ENCODE measurements at regions not wholly inside any gene's neighbourhood (a gene's known extent, or its start where the extent isn't known, plus 50 kb on each side); places are given as distances from the start of the nearest gene placed in this dataset.
"Not testable (repeated sequence)": the region's sequence is repeated elsewhere in the genome, so short reads cannot be mapped to it uniquely, and the experiment has no call there.

- no peak for DNase-seq
These were observed 394.5 kb downstream of the SPATA31D1 start for GRCh38 chr9:82382887-82383616.

GRCh38 chr9:82385633-82386032 is 397.1 kb downstream of the SPATA31D1 start:
- DNase-seq, result no peak

GRCh38 chr9:82397534-82397933 is 409.0 kb downstream of the SPATA31D1 start:
- DNase-seq, result no peak

- peak; percentile 12 to 46 (median 24) for DNase-seq
These were observed 415.8 kb downstream of the SPATA31D1 start for GRCh38 chr9:82404196-82404870.

DNA sequence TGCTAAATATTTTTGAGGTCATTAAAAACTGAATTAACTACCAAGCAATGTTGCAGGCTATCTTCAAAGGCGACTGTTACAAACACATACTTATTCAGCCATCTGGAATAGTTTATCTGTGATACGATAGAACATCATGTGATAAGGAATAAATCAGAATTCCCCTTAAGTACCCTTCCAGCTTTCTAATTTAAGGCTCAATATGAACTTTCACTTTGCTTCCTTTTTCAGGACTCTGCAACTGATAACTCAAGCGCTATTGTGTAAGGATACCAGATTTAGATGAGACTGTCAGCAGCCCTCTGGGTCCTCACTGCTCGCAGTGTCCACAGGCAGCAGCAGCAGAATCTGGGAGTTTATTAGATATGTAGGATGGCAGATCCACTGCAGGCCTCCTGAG is 416.3 kb downstream of the SPATA31D1 start:
- DNase-seq, result peak; percentile 10 to 46 (median 16)

- no peak for DNase-seq
These were observed 418.0 kb downstream of the SPATA31D1 start for GRCh38 chr9:82406456-82407085.

GRCh38 chr9:82410306-82410705 is 421.7 kb downstream of the SPATA31D1 start:
- DNase-seq, result no peak

GRCh38 chr9:82410866-82411265 is 422.3 kb downstream of the SPATA31D1 start:
- DNase-seq, result no peak

GRCh38 chr9:82412586-82413305 is 424.2 kb downstream of the SPATA31D1 start:
- DNase-seq, result no peak

DNA sequence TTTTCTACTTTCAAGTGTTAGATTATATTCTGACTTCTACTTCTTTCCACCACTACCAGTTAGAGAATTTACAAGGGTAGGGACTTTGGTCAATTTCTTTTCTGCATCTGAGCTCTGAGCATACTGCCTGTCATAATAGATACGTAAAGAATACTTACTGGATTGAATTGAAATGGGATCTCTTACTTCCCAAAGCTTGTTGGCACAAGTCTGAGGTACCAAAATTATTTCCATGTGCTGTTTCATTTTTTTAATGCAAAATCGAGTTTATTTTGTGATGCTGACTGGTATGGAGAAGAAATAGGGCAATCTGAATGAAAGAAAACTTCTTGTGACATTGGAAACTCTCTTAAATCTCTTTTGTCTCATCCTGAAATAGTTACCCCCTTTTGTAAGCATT is 428.9 kb downstream of the SPATA31D1 start:
- no peak for DNase-seq

DNA sequence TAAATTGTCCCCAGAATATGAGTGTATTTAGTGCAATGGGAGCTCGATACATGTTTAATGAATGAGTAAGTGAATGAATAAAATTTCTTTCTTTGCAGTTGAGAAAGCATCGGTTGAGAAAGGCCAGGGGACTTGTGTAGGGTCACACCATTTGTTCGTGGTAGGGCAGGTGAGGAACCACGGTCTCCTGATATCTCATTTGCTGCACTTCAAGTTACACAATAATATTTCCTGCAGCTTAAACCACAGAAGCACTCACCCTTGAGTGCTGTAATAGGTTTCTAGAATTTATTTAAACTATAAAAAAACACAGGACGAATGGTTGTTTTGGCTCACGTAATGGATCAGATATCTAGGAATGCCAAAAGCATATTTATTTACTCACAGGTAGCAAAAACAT is 429.8 kb downstream of the SPATA31D1 start:
- DNase-seq, result no peak

DNA sequence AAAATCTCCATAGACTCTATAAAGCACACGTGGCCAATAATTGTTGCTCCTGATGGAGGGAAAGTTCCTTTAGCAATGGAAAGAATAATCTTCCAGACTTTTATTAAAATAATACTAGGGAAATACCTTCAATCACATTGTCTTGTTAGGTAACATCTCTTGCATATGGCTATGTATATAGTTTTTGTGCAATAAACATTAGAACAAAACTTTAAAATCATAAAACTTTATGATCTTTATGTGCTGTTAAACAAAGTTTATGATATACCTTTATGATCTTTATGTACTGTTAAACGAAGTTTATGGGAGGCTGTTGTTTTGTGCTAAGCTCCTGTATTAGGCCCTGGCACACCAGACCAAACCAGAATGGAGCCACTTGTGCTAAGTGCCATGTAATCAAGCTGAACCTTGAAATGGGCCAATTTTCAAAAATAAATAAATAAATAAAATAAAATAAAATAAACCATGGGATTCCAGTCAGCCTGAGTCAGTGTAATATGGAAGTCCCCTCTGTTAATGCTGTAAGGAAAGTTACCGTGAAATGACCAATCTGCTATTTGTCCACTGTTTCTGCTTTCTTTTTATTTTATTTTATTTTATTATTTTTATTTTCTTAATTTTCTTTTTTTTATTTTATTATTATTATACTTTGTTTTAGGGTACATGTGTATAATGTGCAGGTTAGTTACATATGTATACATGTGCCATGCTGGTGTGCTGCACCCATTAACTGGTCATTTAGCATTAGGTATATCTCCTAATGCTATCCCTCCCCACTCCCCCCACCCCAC is 431.3 kb downstream of the SPATA31D1 start:
- no peak for DNase-seq

DNA sequence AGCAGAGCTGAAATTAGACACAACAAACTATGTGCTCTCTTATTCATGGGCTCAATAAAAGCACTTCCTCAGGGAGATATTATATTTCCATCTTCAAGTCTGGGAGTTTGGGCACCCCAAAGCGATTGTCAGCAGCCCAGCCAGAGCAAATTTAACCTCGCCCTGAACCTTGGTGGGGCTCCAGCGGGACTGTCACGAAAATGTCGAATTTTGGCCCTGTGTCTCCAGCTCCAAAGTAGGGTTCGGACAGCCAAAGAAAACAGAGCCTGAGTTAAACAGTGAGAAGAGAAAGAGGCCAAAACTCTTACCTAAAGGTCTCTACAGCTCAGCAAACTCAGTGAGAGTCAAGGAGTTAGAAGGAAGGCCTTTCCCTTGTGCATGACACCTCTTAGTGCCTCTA is 432.9 kb downstream of the SPATA31D1 start:
- DNase-seq, result peak in 2 of 3 donors; percentile 18 to 59

DNA sequence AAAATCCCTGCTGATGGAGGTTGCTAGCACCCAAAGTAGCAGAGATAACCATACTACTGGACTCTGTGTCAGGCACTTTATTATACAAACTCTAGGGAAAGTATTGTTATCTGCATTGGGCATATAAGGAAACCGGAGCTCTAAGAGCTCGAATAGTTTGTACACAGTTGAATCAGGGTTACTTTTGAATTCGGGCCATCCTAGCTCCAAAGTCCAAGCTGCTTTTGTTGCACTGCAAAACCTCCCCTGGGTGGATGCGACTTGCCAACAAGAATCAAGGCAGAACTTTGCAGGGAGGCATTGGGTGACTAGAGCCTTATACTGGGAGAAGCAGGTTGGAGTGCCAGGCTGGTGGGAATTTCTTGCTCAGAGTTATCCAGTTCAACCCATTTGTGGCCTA is 435.1 kb downstream of the SPATA31D1 start:
- no peak for DNase-seq

GRCh38 chr9:82424599-82425120 is 436.1 kb downstream of the SPATA31D1 start:
- DNase-seq, result no peak

DNA sequence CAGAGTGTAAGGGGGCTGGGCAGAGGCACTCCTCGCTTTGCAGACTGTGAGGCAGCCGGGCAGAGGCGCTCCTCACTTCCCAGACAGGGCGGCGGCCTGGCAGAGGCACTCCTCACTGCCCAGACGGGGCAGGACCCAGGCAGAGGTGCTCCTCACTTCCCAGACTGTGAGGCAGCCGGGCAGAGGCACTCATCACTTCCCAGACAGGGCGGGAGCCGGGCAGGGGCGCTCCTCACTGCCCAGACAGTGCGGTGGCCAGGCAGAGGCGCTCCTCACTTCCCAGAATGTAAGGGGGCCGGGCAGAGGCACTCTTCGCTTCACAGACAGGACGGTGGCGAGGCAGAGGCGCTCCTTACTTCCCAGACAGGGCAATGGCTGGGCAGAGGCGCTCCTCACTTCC is 442.5 kb downstream of the SPATA31D1 start:
- no peak for DNase-seq

DNA sequence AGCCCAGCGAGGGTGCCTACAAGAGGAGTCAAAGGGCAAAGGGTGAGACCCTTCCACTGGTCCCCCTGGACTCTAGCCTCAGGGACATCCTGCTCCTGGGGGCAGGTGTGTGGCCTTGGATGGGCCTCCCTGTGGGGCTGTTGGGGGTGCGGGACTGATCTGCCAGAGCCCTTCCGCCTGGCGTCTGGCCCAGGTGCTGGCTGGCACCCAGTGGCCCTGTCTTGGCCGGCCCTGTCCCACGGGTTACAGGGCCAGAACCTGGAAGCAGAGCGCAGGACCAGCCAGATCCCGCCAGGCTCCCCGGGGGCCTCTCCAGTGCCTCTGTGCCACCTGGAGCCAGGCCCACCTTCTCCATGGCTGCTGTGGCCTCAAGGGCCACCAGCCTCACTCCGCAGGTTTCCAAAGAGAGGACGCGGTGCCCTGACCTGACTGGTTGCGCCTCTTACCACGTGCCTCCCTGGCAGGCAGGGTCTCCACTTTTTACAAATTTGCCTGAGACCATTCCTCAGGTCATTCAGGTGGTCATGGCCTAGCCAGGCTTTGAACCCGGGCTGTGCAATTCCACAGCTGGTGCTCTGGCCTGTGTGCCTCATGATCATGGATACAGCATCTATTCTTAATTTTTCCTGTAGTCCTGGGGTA is 444.8 kb downstream of the SPATA31D1 start:
- not testable (repeated sequence) for DNase-seq

DNA sequence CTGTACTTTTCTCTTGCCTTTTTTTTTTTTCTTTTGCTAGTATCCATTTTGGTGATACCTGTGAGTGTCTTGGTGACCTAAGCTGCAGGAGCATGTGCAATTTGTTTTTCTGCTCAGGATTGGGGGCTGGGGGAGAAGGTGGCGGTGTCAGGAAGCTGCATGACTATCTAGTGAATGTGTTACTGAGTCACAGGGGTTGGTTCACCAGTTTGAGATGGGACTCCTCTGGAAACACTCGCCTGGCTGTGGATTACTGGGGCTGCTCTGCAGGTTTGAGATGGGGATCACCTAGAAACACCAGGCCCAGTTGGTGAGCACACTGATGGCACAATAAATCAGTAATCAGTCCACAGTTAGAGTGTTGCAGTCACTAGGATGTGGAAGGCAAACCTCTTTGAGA is 447.9 kb downstream of the SPATA31D1 start:
- DNase-seq, result no peak

GRCh38 chr9:82437183-82437582 is 448.6 kb downstream of the SPATA31D1 start:
- DNase-seq, result not testable (repeated sequence)

DNA sequence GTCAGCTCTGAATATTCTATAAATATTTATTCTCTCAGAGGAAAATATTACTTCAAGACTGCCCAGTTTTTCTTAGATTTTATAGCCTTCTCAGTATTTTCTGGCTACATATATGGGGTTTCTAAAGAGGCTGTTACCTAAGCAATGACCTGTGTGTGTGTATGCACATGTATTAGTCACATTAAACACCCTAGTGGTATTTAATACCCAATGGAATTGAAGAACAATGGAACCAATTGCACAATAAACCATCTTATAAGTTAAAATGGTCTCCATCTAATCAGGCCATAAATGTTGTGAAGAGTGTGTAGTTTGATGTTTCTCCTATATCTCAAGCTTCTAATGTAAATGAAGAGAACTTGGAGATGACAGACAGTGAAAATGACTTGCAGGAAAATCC is 450.0 kb downstream of the SPATA31D1 start:
- no peak for DNase-seq

DNA sequence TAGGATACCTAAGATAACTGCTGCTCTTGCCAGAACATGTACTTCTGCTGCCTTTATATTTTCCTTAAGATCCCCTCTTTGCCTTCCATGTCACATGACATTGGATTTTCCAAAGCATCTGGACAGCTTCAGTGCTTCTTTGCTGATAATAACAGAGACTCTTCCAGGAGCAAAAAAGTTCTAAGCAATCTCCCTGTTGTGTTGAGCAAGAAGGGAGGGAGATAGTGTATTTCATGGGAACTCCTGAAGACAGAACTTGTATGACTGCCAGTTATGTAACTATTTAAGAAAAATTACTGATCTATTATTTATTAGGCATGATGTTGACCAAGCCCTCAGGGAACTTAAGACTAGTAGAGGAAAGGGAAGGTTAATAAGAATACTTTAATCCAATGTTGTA is 454.7 kb downstream of the SPATA31D1 start:
- DNase-seq, result peak in 1 of 3 donors; percentile 17

Measured in muscle of back (tissue), 3 donors.